ENCODE measurements at regions not wholly inside any gene's neighbourhood (a gene's known extent, or its start where the extent isn't known, plus 50 kb on each side); places are given as distances from the start of the nearest gene placed in this dataset.

DNA sequence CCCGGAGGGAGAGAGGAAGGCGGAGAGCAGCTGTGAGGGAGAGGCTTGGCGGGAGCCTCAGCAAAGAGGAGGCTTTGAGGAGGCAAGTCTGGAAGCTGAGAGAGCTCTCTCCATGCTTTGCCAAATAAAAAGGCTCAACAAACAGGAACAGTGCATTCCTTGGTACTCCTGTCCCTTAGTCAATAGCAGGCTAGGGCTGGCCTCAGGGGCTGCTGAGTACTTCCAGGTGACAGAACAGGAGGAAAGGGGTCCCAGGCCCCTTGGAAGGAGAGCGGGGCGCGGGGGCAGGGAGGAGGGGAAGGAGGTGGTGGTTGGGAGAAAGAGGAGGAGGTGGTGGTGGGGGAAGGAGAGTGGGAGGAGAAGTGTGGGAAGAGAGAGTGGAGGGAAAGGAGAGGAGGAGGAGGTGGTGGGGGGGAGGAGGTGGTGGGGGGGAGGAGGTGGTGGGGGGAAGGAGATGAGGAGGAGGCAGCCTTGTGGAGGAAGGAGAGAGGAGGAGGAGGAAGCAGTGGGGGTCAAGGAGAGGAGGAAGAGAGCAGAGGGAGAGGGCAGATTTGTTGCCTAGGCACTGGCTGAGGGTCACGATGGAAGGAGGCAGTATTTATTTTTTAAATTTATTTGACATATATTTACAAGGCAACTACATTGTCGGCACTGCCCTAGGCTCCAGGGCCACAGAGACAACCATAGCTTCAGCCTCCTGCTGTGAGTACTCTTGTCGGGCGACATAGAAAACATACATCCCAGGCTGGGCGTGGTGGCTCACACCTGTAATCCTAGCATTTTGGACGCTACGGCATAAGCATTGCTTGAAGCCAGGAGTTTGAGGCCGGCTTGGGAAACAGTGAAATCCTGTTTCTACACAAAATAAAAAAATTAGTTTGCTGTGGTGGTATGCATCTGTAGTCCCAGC, 74.2 kb upstream of the ZBED5 start:
- no peak for TF ChIP-seq CTCF (IDR thresholded peaks at IDR 0.05; ENCODE audit: poor library complexity, severe bottlenecking)
- ATAC-seq (ENCODE audit: low read depth) (peak; percentile 29), DNase-seq (ENCODE audit: low spot score) (no peak)
- H3K36me3 ChIP-seq (ENCODE audit: low read depth) = no peaks in the 10 kb centered on the region
- peak overlapping the region; percentile 44 for H3K4me3 ChIP-seq (ENCODE audit: severe bottlenecking)
- no peaks in the 10 kb centered on the region for H3K4me1 ChIP-seq (ENCODE audit: insufficient read depth, poor library complexity, severe bottlenecking)
- H3K27me3 ChIP-seq (ENCODE audit: insufficient read depth, poor library complexity, severe bottlenecking) = no peaks in the 10 kb centered on the region
- peak overlapping the region; percentile 58 for H3K27ac ChIP-seq (ENCODE audit: poor library complexity, severe bottlenecking)
- H3K9me3 ChIP-seq (ENCODE audit: severe bottlenecking) = no peaks in the 10 kb centered on the region

GRCh38 chr11:10930972-10931760, 73.3 kb upstream of the ZBED5 start:
- H3K9me3 ChIP-seq (ENCODE audit: severe bottlenecking) = no peaks in the 10 kb centered on the region
- peak; percentile 10 for TF ChIP-seq CTCF (IDR thresholded peaks at IDR 0.05; ENCODE audit: poor library complexity, severe bottlenecking)
- peak overlapping the region; percentile 44 for H3K4me3 ChIP-seq (ENCODE audit: severe bottlenecking)
- no peaks in the 10 kb centered on the region for H3K36me3 ChIP-seq (ENCODE audit: low read depth)
- no peaks in the 10 kb centered on the region for H3K4me1 ChIP-seq (ENCODE audit: insufficient read depth, poor library complexity, severe bottlenecking)
- DNase-seq (ENCODE audit: low spot score) = no peak
- peak overlapping the region; percentile 58 for H3K27ac ChIP-seq (ENCODE audit: poor library complexity, severe bottlenecking)
- ATAC-seq (ENCODE audit: low read depth) = peak; percentile 66
- no peaks in the 10 kb centered on the region for H3K27me3 ChIP-seq (ENCODE audit: insufficient read depth, poor library complexity, severe bottlenecking)

- peak overlapping the region; percentile 44 for H3K4me3 ChIP-seq (ENCODE audit: severe bottlenecking)
- TF ChIP-seq CTCF (IDR thresholded peaks at IDR 0.05; ENCODE audit: poor library complexity, severe bottlenecking) = peak; percentile 7
- no peaks in the 10 kb centered on the region for H3K27me3 ChIP-seq (ENCODE audit: insufficient read depth, poor library complexity, severe bottlenecking)
- H3K4me1 ChIP-seq (ENCODE audit: insufficient read depth, poor library complexity, severe bottlenecking) = no peaks in the 10 kb centered on the region
- H3K36me3 ChIP-seq (ENCODE audit: low read depth) = no peaks in the 10 kb centered on the region
- ATAC-seq (ENCODE audit: low read depth) = no peak
- H3K9me3 ChIP-seq (ENCODE audit: severe bottlenecking) = no peaks in the 10 kb centered on the region
- no peak for DNase-seq (ENCODE audit: low spot score)
- peak overlapping the region; percentile 58 for H3K27ac ChIP-seq (ENCODE audit: poor library complexity, severe bottlenecking)
Observed at GRCh38 chr11:10930224-10930971, 72.5 kb upstream of the ZBED5 start.

- H3K4me1 ChIP-seq (ENCODE audit: insufficient read depth, poor library complexity, severe bottlenecking) = no peaks in the 10 kb centered on the region
- ATAC-seq (ENCODE audit: low read depth) = no peak
- no peak overlapping the region for H3K27ac ChIP-seq (ENCODE audit: poor library complexity, severe bottlenecking)
- H3K36me3 ChIP-seq (ENCODE audit: low read depth) = no peaks in the 10 kb centered on the region
- no peak for TF ChIP-seq CTCF (IDR thresholded peaks at IDR 0.05; ENCODE audit: poor library complexity, severe bottlenecking)
- no peak overlapping the region for H3K4me3 ChIP-seq (ENCODE audit: severe bottlenecking)
- no peak for DNase-seq (ENCODE audit: low spot score)
- H3K9me3 ChIP-seq (ENCODE audit: severe bottlenecking) = no peaks in the 10 kb centered on the region
- H3K27me3 ChIP-seq (ENCODE audit: insufficient read depth, poor library complexity, severe bottlenecking) = no peaks in the 10 kb centered on the region
Observed at GRCh38 chr11:10927538-10927937, 69.7 kb upstream of the ZBED5 start.
